GM21528 (cell line): ENCODE measurements at regions not wholly inside any gene's neighbourhood (a gene's known extent, or its start where the extent isn't known, plus 50 kb on each side); places are given as distances from the start of the nearest gene placed in this dataset.

Experiments
- ATAC-seq: cut with Tn5 transposase; IDR thresholded peaks from one replicate; pipeline ENCODE4 v1.9.1; 2021; ENCODE audit warnings: mild to moderate bottlenecking, moderate library complexity; ENCODE audit not compliant: unreplicated experiment, low FRiP score

GRCh38 chr1:80018348-80018747 lies 1011.8 kb upstream of the ADGRL4 start:
- no peak for ATAC-seq

- no peak for ATAC-seq
Observed at GRCh38 chr1:80008934-80009333, 1002.4 kb upstream of the ADGRL4 start.

GRCh38 chr1:80003250-80003649 lies 996.7 kb upstream of the ADGRL4 start:
- no peak for ATAC-seq

GRCh38 chr1:79988401-79988800 lies 981.9 kb upstream of the ADGRL4 start:
- ATAC-seq, result no peak

- no peak for ATAC-seq
Observed at GRCh38 chr1:79982211-79982610, 975.7 kb upstream of the ADGRL4 start.

- no peak for ATAC-seq
Observed at GRCh38 chr1:79981481-79981880, 975.0 kb upstream of the ADGRL4 start.

GRCh38 chr1:79979346-79979745 lies 972.8 kb upstream of the ADGRL4 start:
- no peak for ATAC-seq

- ATAC-seq, result no peak
Observed at GRCh38 chr1:79976287-79976686, 969.8 kb upstream of the ADGRL4 start.

- ATAC-seq, result no peak
Observed at GRCh38 chr1:79974659-79975058, 968.1 kb upstream of the ADGRL4 start.

- no peak for ATAC-seq
Observed at GRCh38 chr1:79969886-79970285, 963.4 kb upstream of the ADGRL4 start.

GRCh38 chr1:79966438-79966837 lies 959.9 kb upstream of the ADGRL4 start:
- no peak for ATAC-seq

- ATAC-seq, result no peak
Observed at GRCh38 chr1:79959635-79960034, 953.1 kb upstream of the ADGRL4 start.

GRCh38 chr1:79955966-79956365 lies 949.4 kb upstream of the ADGRL4 start:
- no peak for ATAC-seq

- no peak for ATAC-seq
Observed at GRCh38 chr1:79950511-79950910, 944.0 kb upstream of the ADGRL4 start.

- ATAC-seq, result no peak
Observed at GRCh38 chr1:79945391-79945790, 938.9 kb upstream of the ADGRL4 start.

GRCh38 chr1:79929356-79929755 lies 922.8 kb upstream of the ADGRL4 start:
- no peak for ATAC-seq

- no peak for ATAC-seq
Observed at GRCh38 chr1:79928901-79929300, 922.4 kb upstream of the ADGRL4 start.

GRCh38 chr1:79920960-79921669 lies 914.6 kb upstream of the ADGRL4 start:
- no peak for ATAC-seq

- ATAC-seq, result no peak
Observed at GRCh38 chr1:79914896-79915295, 908.4 kb upstream of the ADGRL4 start.

GRCh38 chr1:79912813-79913212 lies 906.3 kb upstream of the ADGRL4 start:
- no peak for ATAC-seq

GRCh38 chr1:79903321-79903720 lies 896.8 kb upstream of the ADGRL4 start:
- ATAC-seq, result no peak

GRCh38 chr1:79902418-79902817 lies 895.9 kb upstream of the ADGRL4 start:
- ATAC-seq, result no peak

GRCh38 chr1:79899914-79900313 lies 893.4 kb upstream of the ADGRL4 start:
- no peak for ATAC-seq
